Progenitor cell of endocrine pancreas (in vitro differentiated cells): ENCODE measurements at regions not wholly inside any gene's neighbourhood (a gene's known extent, or its start where the extent isn't known, plus 50 kb on each side); places are given as distances from the start of the nearest gene placed in this dataset.

Experiments
- DNase-seq: peaks from one replicate; pipeline ENCODE4 v3.0.0; 2021; ENCODE audit warnings: low spot score; ENCODE audit not compliant: unreplicated experiment
- H3K27ac Mint-ChIP-seq: 2 replicates; pipeline ENCODE4 v1.8.0; 2021; ENCODE audit warnings: mild to moderate bottlenecking, moderate library complexity, mixed read lengths
- H3K27me3 Mint-ChIP-seq: 2 replicates; pipeline ENCODE4 v1.8.0; 2021; ENCODE audit warnings: mixed read lengths
- H3K36me3 Mint-ChIP-seq: 2 replicates; pipeline ENCODE4 v1.8.0; 2022; ENCODE audit warnings: mixed read lengths; ENCODE audit not compliant: insufficient read depth
- H3K4me1 Mint-ChIP-seq: 2 replicates; pipeline ENCODE4 v1.8.0; 2021; ENCODE audit warnings: low read depth, mixed read lengths
- H3K4me3 Mint-ChIP-seq: 2 replicates; pipeline ENCODE4 v1.8.0; 2021; ENCODE audit warnings: low read depth, mild to moderate bottlenecking, moderate library complexity, mixed read lengths
- H3K9me3 Mint-ChIP-seq: 2 replicates; pipeline ENCODE4 v1.8.0; 2021; ENCODE audit warnings: low read depth, mixed read lengths
- CTCF ChIP-seq: fragments of 200-600 bp; sonication (generic); IDR thresholded peaks from one replicate; pipeline ENCODE4 v1.5.0; 2021; ENCODE audit warnings: antibody characterized with exemption, mild to moderate bottlenecking; ENCODE audit not compliant: unreplicated experiment

DNA sequence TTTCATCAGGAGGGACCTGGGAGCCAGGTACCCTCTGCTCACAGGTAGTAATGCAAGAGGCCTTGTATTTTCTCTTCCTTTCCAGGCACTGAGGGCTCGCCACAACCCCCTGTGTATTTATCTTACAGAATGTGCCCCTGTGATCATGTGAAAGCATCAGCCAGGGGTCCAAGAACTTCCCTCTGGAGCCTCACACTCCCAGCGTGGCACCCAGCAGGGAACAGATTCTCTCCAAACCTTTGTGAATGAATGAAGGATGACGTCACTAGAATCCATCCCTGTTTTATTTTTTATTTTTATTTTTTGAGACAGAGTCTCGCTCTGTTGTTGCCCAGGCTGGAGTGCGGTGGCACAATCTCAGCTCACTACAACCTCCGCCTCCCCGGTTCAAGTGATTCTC, 107.3 kb upstream of the IER5L start:
- Mint-ChIP-seq H3K4me3 (no peak overlapping the region), H3K27me3 (peaks cover 3% of the 10 kb centered on the region), H3K36me3 (no peaks in the 10 kb centered on the region), H3K4me1 (peaks cover 23% of the 10 kb centered on the region), H3K27ac (no peak overlapping the region), H3K9me3 (no peaks in the 10 kb centered on the region)
- DNase-seq, result no peak
- TF ChIP-seq CTCF, result no peak

- TF ChIP-seq CTCF, result no peak
- Mint-ChIP-seq H3K27ac (no peak overlapping the region), H3K9me3 (no peaks in the 10 kb centered on the region), H3K4me1 (peaks cover 22% of the 10 kb centered on the region), H3K27me3 (peaks cover 3% of the 10 kb centered on the region), H3K4me3 (no peak overlapping the region), H3K36me3 (no peaks in the 10 kb centered on the region)
- no peak for DNase-seq
Measured at GRCh38 chr9:129284607-129285291, 106.7 kb upstream of the IER5L start.

DNA sequence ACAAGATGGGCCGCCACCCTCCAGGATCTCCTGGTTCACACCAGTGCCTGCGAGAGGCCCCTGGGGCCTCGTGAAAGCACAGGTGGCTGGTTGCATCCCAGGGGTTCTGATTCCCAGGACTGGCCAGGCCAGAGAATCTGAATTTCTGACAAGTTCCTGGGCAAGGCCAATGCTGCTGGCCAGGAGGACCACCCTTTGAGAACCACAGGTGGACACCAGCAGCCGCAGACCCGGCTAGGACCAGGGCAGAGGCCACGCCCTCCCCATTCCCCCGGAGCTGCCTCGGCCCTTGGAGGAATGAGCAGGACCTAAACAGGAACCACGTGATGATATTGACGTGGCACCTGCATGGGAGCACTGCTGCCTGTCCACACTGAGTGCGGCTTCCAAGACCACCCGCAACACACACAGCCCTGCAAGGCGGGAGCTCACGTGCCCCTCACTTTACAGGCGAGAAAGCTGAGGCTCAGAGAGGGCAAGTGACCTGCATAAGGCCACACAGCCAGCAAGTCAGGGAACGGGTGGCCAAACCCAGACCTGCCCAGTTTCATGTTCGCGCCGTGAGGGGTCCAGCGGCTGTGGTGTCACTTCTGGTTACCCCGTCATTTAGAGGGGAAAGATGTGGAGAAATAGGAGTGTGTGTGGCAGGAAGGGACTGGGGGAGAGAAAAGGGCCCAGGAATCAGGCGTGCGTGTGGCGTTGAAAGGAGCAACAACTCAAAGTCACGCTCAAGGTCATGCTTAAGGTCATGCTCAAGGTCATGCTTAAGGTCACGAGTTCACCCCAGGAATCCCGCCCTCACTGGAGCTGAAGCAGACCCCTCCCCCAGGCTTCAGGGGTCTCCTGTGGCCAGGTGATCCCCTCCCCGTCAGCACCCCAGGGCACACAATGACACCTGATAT, 105.9 kb upstream of the IER5L start:
- Mint-ChIP-seq H3K4me3 (no peak overlapping the region), H3K36me3 (no peaks in the 10 kb centered on the region), H3K9me3 (no peaks in the 10 kb centered on the region), H3K27me3 (peaks cover 3% of the 10 kb centered on the region), H3K4me1 (peaks cover 14% of the 10 kb centered on the region), H3K27ac (no peak overlapping the region)
- no peak for TF ChIP-seq CTCF
- no peak for DNase-seq

DNA sequence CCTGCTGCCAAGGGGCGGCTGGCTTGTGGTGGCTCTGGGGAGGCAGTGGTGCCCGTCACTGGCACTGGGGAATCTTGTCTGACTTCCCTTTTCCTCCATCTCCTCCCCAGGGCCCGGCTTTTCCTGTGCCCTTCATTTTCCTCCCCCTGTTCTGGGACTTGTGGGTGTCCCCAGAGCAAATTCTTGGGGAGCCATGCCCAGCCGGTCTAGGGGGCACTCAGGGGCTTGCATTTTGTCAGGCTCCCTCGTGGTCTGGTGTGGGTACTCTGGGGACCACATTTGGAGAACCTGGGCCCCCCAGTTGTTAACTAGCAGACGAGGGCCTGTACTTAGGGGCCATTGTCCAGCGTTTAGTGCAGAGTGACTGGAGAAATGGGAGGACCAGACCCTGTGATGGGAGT, 105.2 kb upstream of the IER5L start:
- Mint-ChIP-seq H3K4me1 (peaks cover 12% of the 10 kb centered on the region), H3K36me3 (no peaks in the 10 kb centered on the region), H3K4me3 (no peak overlapping the region), H3K9me3 (no peaks in the 10 kb centered on the region), H3K27ac (no peak overlapping the region), H3K27me3 (peaks cover 3% of the 10 kb centered on the region)
- no peak for TF ChIP-seq CTCF
- no peak for DNase-seq

DNA sequence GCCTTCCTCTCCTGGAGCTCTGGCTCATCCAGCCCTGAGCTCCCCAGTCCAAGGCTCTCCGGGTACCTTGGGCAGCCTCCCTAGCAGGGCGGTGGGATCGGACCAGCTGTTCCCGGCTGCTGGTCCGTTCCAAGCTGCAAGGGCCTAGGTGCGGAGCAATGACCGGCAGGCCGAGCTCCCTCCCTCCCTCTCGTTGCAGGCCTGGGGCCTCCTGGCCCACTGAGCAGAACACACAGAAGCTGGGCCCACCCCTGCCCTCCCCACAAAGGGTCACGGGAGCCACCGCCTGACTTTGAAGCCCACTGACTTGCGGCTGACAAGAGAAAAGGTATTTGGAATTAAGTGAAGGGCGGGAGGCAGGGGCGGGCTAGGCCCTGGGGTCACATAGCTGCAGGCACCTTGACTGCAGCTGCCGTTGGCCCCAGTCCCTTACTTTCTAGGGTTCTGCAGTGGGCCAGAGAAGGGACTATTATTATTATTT, 104.7 kb upstream of the IER5L start:
- Mint-ChIP-seq H3K4me1 (peaks cover 11% of the 10 kb centered on the region), H3K9me3 (no peaks in the 10 kb centered on the region), H3K4me3 (no peak overlapping the region), H3K27ac (peak overlapping the region; percentile 50), H3K36me3 (no peaks in the 10 kb centered on the region), H3K27me3 (peaks cover 3% of the 10 kb centered on the region)
- no peak for TF ChIP-seq CTCF
- DNase-seq, result no peak
